Kasumi-1 (cell line): ENCODE measurements at regions not wholly inside any gene's neighbourhood (a gene's known extent, or its start where the extent isn't known, plus 50 kb on each side); places are given as distances from the start of the nearest gene placed in this dataset.

Experiments used
- DNase-seq, 2 experiments: peaks; one replicate each; lab custom pipeline; 2025; lab: John Stamatoyannopoulos, UW

DNA sequence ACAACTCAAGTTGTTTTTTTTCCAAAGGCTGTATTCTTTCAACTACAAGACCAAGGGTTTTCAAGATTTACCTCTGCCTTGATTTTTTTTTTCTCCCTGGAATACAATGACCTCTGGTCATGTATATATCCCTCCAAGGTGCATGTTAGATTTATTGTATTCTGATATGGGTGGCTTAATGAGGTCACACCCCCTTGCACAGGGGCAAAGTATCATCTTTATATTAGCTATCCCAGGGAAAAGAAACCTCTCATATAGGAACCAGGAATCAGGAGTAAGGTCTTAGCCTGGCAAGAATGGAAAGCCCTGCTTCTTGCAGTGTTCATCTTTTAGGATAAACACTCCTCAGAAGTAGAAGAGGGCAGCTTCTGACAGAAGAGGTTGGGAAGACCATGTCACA, 516.9 kb upstream of the TENM4 start:
- no peak for DNase-seq

DNA sequence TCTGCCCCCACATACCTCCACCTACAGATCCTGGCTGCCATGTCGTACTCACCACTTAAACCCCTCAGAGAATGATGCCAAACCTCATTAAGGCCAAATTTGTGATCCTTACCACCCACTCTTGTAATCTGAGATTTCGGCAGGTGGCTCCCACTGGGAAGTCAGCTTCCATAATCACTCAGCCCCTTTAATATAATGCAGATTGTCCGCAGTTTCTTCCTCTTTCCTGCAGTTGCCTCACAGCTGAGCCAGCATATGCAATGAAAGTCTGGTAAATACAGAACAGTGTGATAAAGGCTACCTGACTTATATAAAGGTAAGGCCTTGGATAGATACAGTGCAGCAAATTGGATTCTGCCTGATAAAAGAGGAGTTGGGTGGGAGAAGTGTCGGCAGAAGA, 515.2 kb upstream of the TENM4 start:
- no peak for DNase-seq

DNA sequence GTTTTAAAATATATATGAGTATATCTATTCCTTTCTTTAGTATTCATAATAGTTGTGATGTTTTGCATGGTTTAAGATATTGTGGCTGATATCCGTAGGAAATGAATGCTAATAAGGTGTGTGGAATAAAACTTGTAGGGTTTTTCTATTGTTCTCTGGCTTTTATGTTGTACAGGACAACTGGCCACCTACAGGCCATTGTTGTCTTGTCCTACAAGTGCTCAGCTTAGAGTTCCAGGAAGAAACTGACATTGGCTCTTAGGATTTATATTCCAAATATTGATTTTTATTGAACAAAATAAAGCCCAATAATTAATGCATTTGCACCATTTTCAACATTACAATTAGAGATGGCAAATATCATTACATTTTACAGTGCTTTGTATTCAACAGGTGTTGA, 512.8 kb upstream of the TENM4 start:
- DNase-seq, result no peak

DNA sequence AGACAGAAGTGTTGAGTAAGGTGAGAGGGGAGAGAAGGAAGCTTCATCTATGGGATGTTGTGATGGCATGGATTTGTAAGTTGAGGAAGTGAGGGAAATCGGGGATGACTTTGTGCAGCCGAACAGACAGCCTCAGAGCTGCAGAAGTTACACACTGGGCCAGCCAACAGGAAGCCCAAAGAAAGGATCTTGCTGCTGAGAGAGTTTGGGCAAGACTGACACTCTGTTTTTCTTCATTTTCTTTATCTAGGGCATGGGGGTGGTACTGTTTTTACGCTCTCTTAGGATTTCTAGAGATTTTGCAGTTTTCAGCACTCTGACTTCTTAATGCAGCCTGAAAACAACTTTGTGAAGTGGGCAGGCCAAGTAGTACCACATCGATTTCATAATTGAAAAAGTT, 509.9 kb upstream of the TENM4 start:
- no peak for DNase-seq

DNA sequence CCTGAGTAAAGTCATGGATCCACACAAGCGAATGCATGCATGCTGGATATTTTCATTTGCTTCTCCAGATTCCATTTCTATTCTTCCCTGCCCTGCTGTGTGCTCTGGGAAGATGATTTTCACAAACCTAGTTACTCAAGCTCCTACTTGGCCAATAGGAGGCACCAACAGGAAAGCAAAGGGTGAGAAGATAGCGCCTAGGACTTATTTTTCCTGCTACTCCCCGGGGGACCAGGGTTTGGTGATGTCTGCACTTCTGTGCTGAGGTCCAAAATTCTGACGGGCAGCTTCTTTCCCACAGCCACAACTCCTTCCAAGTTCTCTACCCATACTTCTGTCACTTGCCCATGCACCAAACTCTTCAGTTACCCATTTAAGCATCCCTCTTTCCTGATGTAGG, 509.3 kb upstream of the TENM4 start:
- DNase-seq, result no peak

DNA sequence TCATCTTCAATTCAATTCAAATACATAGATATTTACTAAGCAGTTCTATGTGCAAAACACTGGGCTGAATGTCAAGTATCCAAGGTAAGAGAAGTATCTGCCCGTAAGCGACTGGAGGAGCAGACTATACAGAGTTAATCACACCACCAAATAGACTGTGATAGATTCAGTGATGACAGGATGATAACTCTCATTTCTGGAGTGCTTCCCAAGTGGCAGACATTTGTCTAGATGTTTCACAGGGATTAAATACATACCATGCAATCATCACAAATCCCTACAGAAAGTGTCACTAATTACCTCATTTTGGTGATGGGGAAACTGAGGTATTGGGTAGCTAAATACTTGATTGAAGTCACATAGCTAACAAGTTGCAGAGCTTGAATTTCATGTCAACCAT, 508.7 kb upstream of the TENM4 start:
- no peak for DNase-seq

DNA sequence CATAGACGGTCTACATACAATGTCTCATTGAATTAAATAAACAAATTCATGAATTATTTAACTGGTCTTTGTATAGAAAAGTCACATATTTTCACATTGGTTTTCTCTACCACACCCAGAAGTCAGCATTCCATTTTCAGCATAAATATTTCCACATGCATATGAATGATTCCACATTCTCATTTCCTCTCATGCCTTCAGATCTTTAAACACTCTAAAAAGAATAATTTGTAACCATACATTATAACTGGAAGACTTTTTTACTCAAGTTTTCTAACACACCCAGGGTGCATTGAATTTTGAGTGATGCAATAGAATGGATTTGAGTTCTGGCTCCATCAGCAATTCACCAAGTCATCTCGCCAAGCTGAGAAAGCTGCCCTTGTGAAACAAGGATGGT, 501.8 kb upstream of the TENM4 start:
- DNase-seq, result no peak

DNA sequence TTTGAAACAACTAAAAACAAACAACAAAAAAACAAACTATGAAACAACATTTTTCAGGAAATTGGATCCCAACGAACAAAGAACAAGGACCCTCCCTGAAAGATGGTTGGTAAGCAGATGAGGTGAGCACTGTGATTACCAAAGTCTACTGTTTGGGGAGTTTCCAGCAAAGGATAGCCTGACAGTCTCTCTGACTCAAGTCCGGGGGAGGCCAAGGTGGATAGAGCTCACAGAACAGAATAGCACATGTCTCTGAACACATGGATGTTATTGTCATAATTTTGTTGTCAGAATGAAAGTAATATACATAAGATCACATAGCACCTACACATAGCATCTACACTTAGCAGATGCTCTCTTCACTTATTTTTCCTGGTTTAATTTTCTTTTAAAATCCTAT, 501.3 kb upstream of the TENM4 start:
- DNase-seq, result no peak

DNA sequence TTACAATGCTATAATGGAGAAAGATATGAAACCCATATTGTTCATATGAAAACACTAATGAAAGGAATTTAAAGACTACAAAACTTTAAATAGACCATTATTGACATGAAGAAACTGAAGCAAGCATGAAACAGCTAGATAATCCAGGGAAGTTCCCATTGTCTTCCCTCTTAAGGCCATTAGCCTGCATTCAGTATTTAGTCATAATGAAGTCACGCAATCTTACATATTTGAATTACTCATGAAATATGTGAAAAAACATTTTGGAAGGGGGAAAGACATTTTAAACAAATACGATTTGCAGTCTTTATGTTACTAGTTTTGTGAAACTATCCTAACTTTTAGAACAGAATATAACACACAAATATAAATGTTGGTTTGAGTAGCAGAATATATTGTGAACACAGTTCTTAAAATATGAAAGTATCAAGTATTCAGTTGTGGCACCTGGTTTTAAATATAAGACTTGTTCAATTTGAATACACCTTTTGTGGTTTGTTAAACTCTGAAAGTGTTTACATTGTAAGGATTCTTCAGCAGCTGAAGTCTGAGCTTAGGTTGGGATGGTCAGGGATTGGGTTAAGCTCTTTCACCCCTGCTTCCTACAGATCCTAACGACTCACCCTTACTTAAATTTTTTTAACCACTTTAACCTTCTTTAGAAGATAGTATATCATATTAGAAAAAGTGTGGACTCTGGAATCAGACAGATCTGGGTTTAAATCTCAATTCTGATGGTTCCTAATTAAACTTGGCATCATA, 500.3 kb upstream of the TENM4 start:
- no peak for DNase-seq

DNA sequence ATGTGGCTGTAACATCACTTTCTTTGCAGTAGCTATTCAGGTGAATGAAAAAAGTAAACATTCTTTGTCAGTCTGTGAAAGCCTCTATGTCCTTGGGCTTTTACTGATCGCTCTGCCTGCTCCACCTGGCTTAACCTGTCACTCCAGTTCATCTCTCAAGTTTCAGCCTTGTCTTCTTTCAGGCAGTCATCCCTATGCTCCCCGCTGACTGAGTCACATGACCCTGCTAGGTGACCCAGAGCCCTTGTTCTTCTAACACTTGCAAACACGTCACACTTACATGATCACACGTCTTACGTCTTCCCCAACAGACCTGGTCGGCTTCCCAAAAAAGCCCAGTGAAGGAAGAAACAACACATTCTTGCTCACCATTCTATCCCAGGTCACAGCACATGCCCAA, 499.3 kb upstream of the TENM4 start:
- no peak for DNase-seq

DNA sequence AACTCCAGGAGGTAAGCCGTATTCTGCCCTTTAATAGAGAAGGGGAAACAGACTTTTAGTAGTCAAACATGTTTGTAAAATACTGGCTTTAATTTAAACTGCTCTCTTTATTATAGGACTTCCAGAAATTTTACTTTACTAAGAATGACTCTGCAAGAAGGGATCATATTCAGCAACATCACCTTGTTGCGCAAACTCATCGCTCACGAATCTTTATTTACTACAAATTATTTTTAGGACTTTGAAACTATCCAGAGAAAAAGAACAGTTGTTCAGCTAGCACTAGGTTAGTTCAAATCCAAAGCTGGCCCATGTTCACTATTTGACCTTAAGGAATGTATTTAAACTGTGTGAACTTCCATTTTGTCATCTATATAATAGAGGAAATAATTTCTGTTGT, 498.3 kb upstream of the TENM4 start:
- no peak for DNase-seq

DNA sequence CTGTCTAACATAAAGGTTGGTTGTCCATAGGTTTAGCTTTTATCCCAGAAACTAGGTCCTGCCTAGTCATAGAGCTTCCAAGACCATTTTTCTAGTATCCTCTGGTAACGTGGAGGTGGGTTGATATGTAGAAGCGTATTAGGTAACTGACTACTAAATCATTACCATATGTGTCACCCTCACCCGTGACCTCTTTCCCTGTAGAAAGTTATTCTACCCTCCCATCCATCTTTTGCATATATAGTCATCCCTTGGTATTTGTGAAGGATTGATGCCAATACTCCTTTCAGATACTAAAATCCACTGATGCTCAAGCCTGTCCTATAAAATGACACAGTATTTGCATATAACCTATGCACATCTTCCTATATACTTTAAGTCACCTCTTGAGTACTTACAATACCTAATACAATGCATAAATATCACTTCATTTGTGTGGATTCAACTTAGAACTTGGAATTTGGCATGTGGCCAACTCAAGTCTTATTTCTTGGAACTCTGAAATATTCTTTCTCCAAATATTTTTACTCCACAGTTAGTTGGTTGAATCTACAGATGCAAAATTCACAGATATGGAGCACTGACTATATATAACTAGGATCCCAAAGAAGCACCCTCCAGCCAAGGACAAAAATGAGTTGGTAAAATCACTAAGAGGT, 497.0 kb upstream of the TENM4 start:
- DNase-seq, result no peak

DNA sequence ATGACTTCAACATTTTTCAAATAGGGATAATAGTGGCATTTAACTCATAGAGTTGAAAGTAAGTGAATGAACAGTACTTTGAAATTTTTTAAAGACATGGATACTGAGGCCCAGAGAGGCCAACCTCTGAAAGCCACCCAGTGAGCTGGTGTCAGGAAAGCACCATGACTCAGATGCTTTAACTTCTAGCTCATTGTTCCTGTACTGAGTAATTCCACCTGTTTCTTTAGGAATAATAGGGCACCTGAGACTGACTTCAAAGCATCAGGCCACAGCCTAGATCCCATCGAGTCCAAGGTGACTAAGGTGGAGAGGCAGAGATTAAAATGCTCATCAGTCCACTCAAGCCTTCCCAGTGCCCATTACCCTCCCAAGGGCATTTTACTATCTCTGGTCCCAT, 491.8 kb upstream of the TENM4 start:
- no peak for DNase-seq

DNA sequence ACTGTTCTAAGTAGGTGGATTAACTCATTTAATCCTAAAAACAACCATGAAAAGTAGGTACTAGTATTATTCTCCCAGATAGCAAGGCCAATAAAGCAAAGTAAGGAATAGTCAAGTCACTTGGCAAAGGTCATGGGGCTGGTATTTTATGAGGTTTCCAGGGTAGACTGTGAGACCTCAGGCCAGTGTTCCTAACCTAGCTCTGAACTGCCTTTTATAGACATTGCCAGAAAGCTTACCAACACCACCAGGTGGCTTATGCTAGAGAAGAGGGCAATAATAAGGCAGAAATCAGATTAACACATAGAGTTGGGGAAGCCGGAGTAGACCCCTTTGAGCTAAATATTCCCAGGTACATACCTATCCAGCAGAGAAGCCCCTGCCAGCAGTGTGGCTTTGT, 490.9 kb upstream of the TENM4 start:
- DNase-seq, result no peak

DNA sequence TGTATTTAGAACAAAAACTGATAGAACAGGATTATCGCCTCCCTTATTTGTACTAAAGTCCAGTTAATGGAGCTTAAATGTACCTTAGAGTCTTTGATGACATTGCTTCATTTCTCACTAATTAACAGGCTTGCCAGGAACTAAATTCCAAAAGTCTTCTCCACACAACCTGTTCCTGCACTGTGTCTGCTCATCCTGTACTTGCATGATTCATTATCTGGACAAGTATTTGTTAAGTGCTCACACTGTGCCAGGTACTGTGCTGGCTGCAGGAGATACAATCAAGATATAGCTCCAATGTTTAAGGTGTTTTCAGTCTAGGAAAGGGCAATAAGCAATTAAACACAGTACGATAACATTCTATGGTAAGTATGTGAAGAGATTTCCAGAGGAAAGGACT, 485.9 kb upstream of the TENM4 start:
- no peak for DNase-seq

DNA sequence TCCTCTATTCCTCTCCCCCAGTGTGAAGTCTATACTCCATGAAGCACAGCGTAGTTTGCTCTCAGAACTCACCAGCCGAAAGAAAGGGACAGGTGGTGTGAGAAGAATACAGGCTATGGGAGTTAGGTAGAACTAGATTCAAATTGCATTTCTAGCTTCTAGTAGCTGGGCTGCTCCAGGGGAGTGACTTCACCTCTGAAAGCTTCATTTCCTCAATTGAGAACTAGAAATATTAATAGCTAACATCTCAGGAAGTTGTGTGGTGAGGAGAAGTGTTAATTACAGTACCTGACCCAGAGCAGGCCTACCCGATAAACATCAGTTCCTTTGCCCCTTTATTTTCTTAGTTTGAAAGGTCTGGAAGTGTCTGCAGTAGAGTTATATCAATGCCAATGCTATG, 484.7 kb upstream of the TENM4 start:
- DNase-seq, result no peak

DNA sequence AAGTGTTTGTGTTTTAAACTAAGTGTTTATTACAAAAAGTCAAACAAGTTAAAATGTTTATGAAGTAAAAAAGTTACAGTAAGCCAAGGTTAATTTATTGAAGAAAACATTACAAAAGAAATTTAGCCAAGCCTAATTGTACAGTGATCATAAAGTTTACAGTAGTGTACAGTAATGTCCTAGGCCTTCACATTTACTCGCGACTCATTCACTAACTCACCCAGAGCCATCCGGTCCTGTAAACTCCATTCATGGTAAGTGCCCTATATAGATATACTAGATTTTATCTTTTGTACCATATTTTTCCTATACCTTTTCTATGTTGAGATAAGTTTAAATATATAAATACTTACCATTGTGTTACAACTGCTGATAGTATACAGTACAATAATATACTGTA, 481.8 kb upstream of the TENM4 start:
- no peak for DNase-seq

DNA sequence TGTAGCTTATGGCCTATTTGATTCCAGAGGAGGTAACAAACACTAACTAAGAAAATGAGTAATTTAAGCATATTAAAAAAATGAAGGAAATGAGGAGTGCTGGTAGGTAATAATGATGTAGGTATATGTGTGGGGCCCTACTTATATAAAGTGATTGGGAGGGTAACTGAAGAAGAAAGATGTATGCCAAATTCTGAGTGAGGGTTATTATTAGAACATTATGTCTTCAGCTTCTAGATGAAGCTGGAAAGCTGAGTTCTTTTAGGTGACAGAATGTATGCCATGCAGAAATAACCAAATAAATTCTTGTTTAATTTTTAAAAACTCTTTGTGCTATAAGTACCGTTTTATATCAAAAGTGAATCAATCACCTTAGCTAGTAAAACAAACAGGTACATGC, 479.6 kb upstream of the TENM4 start:
- no peak for DNase-seq

DNA sequence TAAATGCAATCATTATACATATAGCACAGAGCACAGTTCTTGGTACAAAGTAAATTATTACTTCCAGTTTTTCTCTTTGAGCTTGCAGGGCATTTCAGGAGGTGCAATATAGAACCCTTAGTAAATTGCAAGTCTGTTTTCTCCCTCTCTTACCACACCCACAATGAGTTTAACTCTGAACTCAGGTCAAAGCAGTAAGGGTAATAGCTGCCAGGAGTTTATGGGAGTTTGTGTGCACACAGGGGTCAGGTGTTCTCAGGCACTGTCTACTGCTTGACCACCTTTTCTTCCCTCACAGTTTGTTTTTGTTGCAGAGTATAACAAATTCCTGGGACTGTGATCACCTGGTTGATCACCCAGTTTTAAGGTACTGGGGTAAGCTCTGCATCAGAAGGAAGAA, 478.5 kb upstream of the TENM4 start:
- DNase-seq, result no peak

DNA sequence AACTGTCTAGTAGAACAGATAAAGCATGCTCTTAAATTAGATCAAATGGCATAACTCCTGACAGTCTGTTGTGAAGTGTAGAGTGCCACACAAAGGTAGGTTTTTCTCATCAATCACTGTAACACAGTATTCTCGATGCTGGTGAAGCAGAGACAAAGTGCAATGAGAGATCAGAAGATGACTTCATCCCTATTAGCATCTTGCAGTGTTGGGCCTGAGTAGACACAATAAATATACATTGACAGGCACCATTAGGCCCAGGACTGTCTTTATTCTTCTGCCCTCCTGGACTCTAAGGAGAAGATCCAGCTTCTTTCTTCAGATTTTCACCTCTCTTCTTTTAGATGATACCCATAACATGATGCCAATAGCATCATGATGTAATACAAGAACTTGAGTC, 478.0 kb upstream of the TENM4 start:
- DNase-seq, result no peak

DNA sequence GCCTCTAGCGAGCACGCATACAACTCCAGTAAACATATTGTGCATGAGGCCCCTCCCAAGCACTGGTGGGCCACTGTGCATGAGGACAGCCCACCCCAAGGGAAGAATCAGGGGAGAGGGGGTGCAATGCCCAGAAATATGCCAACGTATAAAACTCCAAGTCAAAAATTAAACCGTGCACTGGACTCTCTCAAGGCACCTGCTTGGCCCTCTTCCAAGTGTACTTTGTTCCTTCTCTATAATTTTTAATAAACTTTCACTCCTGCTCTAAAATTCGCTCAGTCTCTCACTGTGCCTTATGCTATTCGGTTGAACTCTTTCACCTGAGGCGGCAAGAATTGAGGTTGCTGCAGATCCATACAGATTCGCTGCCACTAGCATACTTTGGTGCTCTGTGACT, 465.3 kb upstream of the TENM4 start:
- no peak for DNase-seq

DNA sequence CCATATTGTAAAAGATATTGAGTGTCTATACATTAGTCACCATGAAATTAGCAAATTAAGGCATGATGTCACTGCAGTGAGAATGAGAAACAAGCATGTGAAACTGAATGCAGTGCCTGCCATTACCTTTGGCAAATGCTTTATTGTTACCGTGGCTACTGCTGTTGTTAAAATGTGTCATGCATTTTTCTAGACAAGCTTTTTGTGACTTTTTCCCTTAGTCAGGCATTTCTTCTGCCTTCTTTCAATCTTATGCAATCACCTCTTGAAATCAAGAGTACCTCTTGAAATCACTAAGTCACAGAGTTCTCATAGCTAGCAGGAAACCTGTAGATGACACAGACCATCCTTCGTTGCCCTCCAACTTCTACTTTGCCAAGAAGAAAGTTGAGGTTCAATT, 461.7 kb upstream of the TENM4 start:
- DNase-seq, result no peak

DNA sequence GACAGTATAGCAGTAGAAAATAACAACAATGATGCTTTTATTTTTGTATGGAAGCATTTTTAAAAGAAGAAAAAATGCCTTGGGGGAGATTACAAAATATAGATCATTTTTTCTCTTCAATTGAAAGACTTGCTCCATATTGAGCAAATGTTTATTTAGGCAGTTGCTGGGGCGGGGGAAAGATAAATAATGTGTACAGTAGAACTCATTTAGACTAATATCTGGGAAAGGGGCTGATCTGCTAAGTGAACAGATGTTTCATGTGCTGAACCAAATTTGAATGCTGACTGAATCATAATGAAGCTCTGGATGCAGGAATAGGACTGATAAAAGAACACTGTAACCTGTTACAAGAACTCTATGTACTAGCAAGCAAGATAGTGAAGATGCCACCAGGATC, 457.1 kb upstream of the TENM4 start:
- DNase-seq, result no peak

DNA sequence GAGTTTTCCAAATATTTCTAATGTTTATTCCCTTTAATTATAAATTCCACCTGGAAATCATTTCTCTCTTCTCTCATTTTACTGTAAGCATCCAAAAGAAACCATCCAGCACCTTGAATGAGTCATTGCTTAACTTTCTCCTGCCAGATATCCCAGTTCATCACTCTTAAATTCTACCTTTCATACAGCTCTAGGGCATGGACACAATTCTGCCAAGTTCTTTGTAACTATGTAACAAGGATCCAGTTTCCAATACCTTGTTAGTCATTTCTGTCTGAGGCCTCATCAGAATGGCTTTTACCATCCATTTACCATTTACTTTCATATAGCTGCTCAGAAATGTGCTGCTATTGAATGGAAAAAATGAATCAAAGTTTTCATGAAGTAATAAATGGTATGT, 455.4 kb upstream of the TENM4 start:
- DNase-seq, result no peak
